ENCODE measurements at regions not wholly inside any gene's neighbourhood (a gene's known extent, or its start where the extent isn't known, plus 50 kb on each side); places are given as distances from the start of the nearest gene placed in this dataset.
"Not testable (repeated sequence)": the region's sequence is repeated elsewhere in the genome, so short reads cannot be mapped to it uniquely, and the experiment has no call there.

DNA sequence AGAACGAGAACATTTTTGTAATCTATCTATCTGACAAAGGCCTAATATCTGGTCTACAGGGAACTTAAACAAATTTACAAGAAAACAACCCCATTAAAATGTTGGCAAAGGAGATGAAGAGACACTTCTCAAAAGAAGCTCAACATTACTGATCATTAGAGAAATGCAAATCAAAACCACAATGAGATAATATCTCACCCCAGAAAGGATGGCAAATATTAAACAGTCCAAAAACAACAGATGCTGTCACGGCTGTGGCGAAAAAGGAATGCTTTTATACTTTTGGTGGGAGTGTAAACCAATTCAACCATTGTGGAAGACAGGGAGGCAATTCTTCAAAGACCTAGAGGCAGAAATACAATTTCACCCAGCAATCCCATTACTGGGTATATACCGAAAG lies 2284.8 kb downstream of the ARAP2 start:
- peaks cover 14% of the 10 kb centered on the region for H3K9me3 Mint-ChIP-seq (ENCODE audit: unreplicated experiment)
- DNase-seq (ENCODE audit: extremely low spot score, unreplicated experiment), result no peak
- TF ChIP-seq, protein P1, sequence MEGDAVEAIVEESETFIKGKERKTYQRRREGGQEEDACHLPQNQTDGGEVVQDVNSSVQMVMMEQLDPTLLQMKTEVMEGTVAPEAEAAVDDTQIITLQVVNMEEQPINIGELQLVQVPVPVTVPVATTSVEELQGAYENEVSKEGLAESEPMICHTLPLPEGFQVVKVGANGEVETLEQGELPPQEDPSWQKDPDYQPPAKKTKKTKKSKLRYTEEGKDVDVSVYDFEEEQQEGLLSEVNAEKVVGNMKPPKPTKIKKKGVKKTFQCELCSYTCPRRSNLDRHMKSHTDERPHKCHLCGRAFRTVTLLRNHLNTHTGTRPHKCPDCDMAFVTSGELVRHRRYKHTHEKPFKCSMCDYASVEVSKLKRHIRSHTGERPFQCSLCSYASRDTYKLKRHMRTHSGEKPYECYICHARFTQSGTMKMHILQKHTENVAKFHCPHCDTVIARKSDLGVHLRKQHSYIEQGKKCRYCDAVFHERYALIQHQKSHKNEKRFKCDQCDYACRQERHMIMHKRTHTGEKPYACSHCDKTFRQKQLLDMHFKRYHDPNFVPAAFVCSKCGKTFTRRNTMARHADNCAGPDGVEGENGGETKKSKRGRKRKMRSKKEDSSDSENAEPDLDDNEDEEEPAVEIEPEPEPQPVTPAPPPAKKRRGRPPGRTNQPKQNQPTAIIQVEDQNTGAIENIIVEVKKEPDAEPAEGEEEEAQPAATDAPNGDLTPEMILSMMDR (IDR thresholded peaks at IDR 0.05), result no peak
- H3K27ac Mint-ChIP-seq (ENCODE audit: unreplicated experiment), result no peak overlapping the region
- peaks cover 10% of the 10 kb centered on the region for H3K4me1 Mint-ChIP-seq (ENCODE audit: unreplicated experiment)
- no peak overlapping the region for H3K4me3 Mint-ChIP-seq (ENCODE audit: unreplicated experiment)
- no peaks in the 10 kb centered on the region for H3K27me3 Mint-ChIP-seq (ENCODE audit: unreplicated experiment)
- no peaks in the 10 kb centered on the region for H3K36me3 Mint-ChIP-seq (ENCODE audit: unreplicated experiment)

GRCh38 chr4:33961761-33962160 lies 2282.6 kb downstream of the ARAP2 start:
- TF ChIP-seq, protein P1 (IDR thresholded peaks at IDR 0.05), result no peak
- Mint-ChIP-seq H3K4me3 (ENCODE audit: unreplicated experiment) (no peak overlapping the region), H3K36me3 (ENCODE audit: unreplicated experiment) (no peaks in the 10 kb centered on the region), H3K27me3 (ENCODE audit: unreplicated experiment) (no peaks in the 10 kb centered on the region), H3K9me3 (ENCODE audit: unreplicated experiment) (peaks cover 11% of the 10 kb centered on the region), H3K27ac (ENCODE audit: unreplicated experiment) (no peak overlapping the region), H3K4me1 (ENCODE audit: unreplicated experiment) (peaks cover 10% of the 10 kb centered on the region)
- DNase-seq (ENCODE audit: extremely low spot score, unreplicated experiment), result no peak

GRCh38 chr4:33966808-33967207 lies 2277.5 kb downstream of the ARAP2 start:
- Mint-ChIP-seq H3K36me3 (ENCODE audit: unreplicated experiment) (peaks cover 4% of the 10 kb centered on the region), H3K9me3 (ENCODE audit: unreplicated experiment) (peaks cover 34% of the 10 kb centered on the region), H3K27ac (ENCODE audit: unreplicated experiment) (no peak overlapping the region), H3K4me1 (ENCODE audit: unreplicated experiment) (peaks cover under 1% of the 10 kb centered on the region), H3K27me3 (ENCODE audit: unreplicated experiment) (no peaks in the 10 kb centered on the region), H3K4me3 (ENCODE audit: unreplicated experiment) (no peak overlapping the region)
- TF ChIP-seq, protein P1 (IDR thresholded peaks at IDR 0.05), result peak; percentile 13
- no peak for DNase-seq (ENCODE audit: extremely low spot score, unreplicated experiment)

GRCh38 chr4:33974270-33974669 lies 2270.0 kb downstream of the ARAP2 start:
- Mint-ChIP-seq H3K27ac (ENCODE audit: unreplicated experiment) (no peak overlapping the region), H3K4me3 (ENCODE audit: unreplicated experiment) (no peak overlapping the region), H3K36me3 (ENCODE audit: unreplicated experiment) (peaks cover 2% of the 10 kb centered on the region), H3K4me1 (ENCODE audit: unreplicated experiment) (peaks cover 4% of the 10 kb centered on the region), H3K9me3 (ENCODE audit: unreplicated experiment) (peaks cover 26% of the 10 kb centered on the region), H3K27me3 (ENCODE audit: unreplicated experiment) (no peaks in the 10 kb centered on the region)
- DNase-seq (ENCODE audit: extremely low spot score, unreplicated experiment), result no peak
- TF ChIP-seq, protein P1 (IDR thresholded peaks at IDR 0.05), result no peak

- TF ChIP-seq, protein P1 (IDR thresholded peaks at IDR 0.05), result no peak
These were observed 2268.3 kb downstream of the ARAP2 start for GRCh38 chr4:33975995-33976394.

DNA sequence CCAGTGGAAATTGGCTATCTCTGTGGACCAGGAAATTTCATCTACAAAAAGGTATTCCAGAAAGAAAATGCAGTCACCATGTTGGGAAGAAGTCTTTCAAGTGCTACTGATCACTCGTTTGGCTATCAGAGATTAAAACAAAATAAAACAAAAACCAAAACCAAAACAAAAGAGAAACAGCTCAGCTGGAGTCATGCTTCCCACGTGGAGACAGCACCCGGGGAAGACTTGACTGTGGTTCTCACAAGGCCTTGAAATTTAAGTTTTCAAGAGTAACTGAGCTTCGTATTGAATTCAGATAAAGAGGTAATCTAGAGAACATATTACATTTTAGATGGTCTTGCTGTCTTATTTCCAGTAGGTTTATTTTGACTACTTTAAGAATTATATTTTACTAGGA lies 2264.5 kb downstream of the ARAP2 start:
- H3K36me3 Mint-ChIP-seq (ENCODE audit: unreplicated experiment); DNase-seq (ENCODE audit: extremely low spot score, unreplicated experiment); H3K27ac Mint-ChIP-seq (ENCODE audit: unreplicated experiment); H3K9me3 Mint-ChIP-seq (ENCODE audit: unreplicated experiment); H3K4me3 Mint-ChIP-seq (ENCODE audit: unreplicated experiment); H3K27me3 Mint-ChIP-seq (ENCODE audit: unreplicated experiment); H3K4me1 Mint-ChIP-seq (ENCODE audit: unreplicated experiment): not testable (repeated sequence)

More at GRCh38 chr4:33975995-33976394, 2268.3 kb downstream of the ARAP2 start:
- DNase-seq (ENCODE audit: extremely low spot score, unreplicated experiment), result no peak
- H3K9me3 Mint-ChIP-seq (ENCODE audit: unreplicated experiment), result peaks cover 16% of the 10 kb centered on the region
- no peak overlapping the region for H3K27ac Mint-ChIP-seq (ENCODE audit: unreplicated experiment)
- no peak overlapping the region for H3K4me3 Mint-ChIP-seq (ENCODE audit: unreplicated experiment)
- H3K36me3 Mint-ChIP-seq (ENCODE audit: unreplicated experiment), result no peaks in the 10 kb centered on the region
- peaks cover 4% of the 10 kb centered on the region for H3K4me1 Mint-ChIP-seq (ENCODE audit: unreplicated experiment)
- H3K27me3 Mint-ChIP-seq (ENCODE audit: unreplicated experiment), result no peaks in the 10 kb centered on the region
